OCI-LY1 (cell line): ENCODE measurements at regions not wholly inside any gene's neighbourhood (a gene's known extent, or its start where the extent isn't known, plus 50 kb on each side); places are given as distances from the start of the nearest gene placed in this dataset.

Experiments used
- CTCF ChIP-seq: fragments of 200-600 bp; sonication (generic), shearing (Covaris generic); IDR thresholded peaks from 2 replicates; pipeline ENCODE4 v1.5.1; 2017; ENCODE audit warnings: mild to moderate bottlenecking, antibody characterized with exemption, low read length, moderate library complexity, mixed read lengths
- EZH2 ChIP-seq: fragments of 200-600 bp; sonication (generic), shearing (Covaris generic); IDR thresholded peaks from 2 replicates; pipeline ENCODE4 v1.8.0; 2017; ENCODE audit warnings: borderline replicate concordance, mixed run types, mild to moderate bottlenecking, antibody characterized with exemption, low read length, moderate library complexity, mixed read lengths

GRCh38 chr16:64206862-64207261 is 915.0 kb downstream of the CDH11 start:
- TF ChIP-seq CTCF (no peak), EZH2 (no peak)
